ENCODE measurements at regions not wholly inside any gene's neighbourhood (a gene's known extent, or its start where the extent isn't known, plus 50 kb on each side); places are given as distances from the start of the nearest gene placed in this dataset.
A peak's percentile ranks its signal among the peaks of the same experiment; 100 is the strongest.

DNA sequence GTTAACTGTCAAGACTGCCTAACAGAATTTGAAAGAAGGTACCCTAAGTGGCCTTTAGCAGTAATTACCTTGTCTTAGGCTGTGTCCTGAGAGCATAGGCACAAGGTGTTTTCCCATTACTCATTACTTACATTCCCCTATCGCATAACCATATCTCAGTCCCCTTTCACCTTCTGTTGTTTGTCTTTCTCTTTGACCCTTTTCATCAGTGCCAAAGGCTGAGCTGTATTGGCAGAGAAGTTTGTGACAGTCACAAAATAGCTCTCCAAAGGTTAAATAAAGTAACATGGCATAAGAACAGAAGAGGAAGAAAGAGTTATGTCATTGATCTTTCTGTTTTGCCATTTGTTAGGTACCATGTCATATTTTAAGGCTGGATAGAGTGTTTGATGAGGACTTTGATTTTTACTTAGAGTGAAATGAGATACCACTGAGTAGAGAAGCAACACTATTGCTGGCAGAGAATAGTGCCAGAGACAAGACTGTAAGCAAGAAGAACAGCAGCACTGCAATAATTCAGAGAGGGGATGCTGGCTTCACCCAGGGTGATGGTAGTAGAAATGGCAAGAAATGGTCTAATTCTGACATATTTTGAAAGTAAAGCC is 497.8 kb downstream of the TTLL7 start:
- TF ChIP-seq POLR2AphosphoS5 (IDR thresholded peaks at IDR 0.05) (no peak), EP300 (IDR thresholded peaks at IDR 0.05) (no peak), POLR2A (IDR thresholded peaks at IDR 0.05) (no peak)
- TF ChIP-seq, protein P1, sequence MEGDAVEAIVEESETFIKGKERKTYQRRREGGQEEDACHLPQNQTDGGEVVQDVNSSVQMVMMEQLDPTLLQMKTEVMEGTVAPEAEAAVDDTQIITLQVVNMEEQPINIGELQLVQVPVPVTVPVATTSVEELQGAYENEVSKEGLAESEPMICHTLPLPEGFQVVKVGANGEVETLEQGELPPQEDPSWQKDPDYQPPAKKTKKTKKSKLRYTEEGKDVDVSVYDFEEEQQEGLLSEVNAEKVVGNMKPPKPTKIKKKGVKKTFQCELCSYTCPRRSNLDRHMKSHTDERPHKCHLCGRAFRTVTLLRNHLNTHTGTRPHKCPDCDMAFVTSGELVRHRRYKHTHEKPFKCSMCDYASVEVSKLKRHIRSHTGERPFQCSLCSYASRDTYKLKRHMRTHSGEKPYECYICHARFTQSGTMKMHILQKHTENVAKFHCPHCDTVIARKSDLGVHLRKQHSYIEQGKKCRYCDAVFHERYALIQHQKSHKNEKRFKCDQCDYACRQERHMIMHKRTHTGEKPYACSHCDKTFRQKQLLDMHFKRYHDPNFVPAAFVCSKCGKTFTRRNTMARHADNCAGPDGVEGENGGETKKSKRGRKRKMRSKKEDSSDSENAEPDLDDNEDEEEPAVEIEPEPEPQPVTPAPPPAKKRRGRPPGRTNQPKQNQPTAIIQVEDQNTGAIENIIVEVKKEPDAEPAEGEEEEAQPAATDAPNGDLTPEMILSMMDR (IDR thresholded peaks at IDR 0.05), result no peak
- Histone ChIP-seq H3K4me3 (no peak overlapping the region), H3K27ac (no peak overlapping the region), H3K27me3 (no peaks in the 10 kb centered on the region), H3K4me1 (no peaks in the 10 kb centered on the region), H3K36me3 (no peaks in the 10 kb centered on the region), H3K9me3 (no peaks in the 10 kb centered on the region)
- 52 to 53% methylated on average over 1 of the region's 1 CpG for WGBS, 2 donors
- DNase-seq (no peak), ATAC-seq (ENCODE audit: low FRiP score in 2 of 2) (no peak)

DNA sequence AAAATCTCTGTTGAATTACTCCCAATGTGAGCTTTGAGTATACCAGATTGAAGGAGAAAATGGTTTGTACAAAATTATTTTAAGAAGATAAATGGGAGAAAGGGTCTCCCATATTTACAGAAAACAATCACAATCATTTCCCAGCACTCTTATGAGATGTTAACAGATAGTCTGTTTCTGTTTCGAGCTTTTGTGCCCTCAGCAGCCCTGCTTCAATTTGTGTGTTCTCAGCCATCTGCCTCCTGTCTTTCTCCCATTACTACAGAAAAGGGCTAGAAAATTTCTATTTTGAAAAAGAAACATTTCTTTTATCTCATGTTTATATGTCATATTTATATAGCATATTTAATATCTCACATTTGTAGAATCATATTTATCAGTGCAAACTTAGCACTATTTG is 498.4 kb downstream of the TTLL7 start:
- H3K27ac ChIP-seq, result no peak overlapping the region
- H3K9me3 ChIP-seq, result no peaks in the 10 kb centered on the region
- no peaks in the 10 kb centered on the region for H3K27me3 ChIP-seq
- no peaks in the 10 kb centered on the region for H3K4me1 ChIP-seq
- no peak for DNase-seq
- WGBS, 2 donors, result 56 to 81% methylated on average over 1 of the region's 1 CpG
- no peak for TF ChIP-seq POLR2A (IDR thresholded peaks at IDR 0.05)
- TF ChIP-seq POLR2AphosphoS5 (IDR thresholded peaks at IDR 0.05), result no peak
- TF ChIP-seq, protein P1 (IDR thresholded peaks at IDR 0.05), result no peak
- no peak for TF ChIP-seq EP300 (IDR thresholded peaks at IDR 0.05)
- no peaks in the 10 kb centered on the region for H3K36me3 ChIP-seq
- no peak overlapping the region for H3K4me3 ChIP-seq
- no peak for ATAC-seq (ENCODE audit: low FRiP score in 2 of 2)

DNA sequence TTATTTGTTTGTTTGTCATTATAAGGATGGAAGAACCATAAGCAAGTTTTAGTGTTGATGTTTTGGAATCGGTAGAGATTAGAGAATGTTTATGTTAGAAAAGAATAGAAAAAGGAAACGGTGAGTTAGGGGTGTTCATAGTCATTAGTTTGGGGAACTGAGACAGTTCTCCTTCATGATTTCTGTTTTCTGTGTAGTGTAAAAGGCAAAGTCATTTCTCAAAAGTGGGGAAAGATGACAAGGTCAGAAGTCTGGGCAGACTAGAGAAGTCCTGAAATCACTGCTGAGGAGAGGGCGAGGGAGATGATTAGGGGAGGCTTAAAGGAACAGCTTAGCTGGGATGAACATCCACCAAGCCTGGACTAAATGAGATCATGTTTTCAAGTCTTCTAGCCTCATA is 498.9 kb downstream of the TTLL7 start:
- no peak for TF ChIP-seq POLR2AphosphoS5 (IDR thresholded peaks at IDR 0.05)
- TF ChIP-seq, protein P1 (IDR thresholded peaks at IDR 0.05), result no peak
- no peak for TF ChIP-seq EP300 (IDR thresholded peaks at IDR 0.05)
- no peak for TF ChIP-seq POLR2A (IDR thresholded peaks at IDR 0.05)
- H3K4me3 ChIP-seq, result no peak overlapping the region
- no peaks in the 10 kb centered on the region for H3K4me1 ChIP-seq
- ATAC-seq (ENCODE audit: low FRiP score in 2 of 2) (no peak), DNase-seq (no peak)
- no peak overlapping the region for H3K27ac ChIP-seq
- H3K27me3 ChIP-seq, result no peaks in the 10 kb centered on the region
- H3K36me3 ChIP-seq, result no peaks in the 10 kb centered on the region
- H3K9me3 ChIP-seq, result no peaks in the 10 kb centered on the region
- WGBS, 2 donors, result 63 to 69% methylated on average over 3 of the region's 3 CpGs

DNA sequence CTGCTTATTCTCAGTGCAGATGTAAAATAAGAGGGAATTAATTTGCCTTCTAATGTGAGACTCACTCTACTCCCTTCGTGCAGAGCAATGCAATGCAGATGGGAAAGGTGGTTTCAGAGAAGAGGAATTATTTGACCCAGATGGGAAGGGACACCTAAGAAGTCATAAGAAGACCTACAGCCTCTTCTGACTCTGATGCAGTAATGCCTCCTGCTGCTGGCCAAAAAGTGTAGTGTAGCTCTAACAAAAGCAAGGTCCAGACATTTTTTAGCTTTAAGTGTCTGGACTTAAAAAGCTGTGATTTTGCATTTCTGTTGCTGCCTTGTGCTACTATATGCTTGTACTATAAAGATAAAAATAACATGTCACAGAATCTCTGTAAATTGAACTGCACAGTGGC is 501.4 kb downstream of the TTLL7 start:
- ATAC-seq (ENCODE audit: low FRiP score in 2 of 2) (no peak), DNase-seq (no peak)
- no peaks in the 10 kb centered on the region for H3K9me3 ChIP-seq
- H3K4me1 ChIP-seq, result no peaks in the 10 kb centered on the region
- no peaks in the 10 kb centered on the region for H3K36me3 ChIP-seq
- H3K4me3 ChIP-seq, result no peak overlapping the region
- TF ChIP-seq, protein P1 (IDR thresholded peaks at IDR 0.05), result peak in 1 of 6 experiments; percentile 10
- no peak for TF ChIP-seq POLR2A (IDR thresholded peaks at IDR 0.05)
- H3K27me3 ChIP-seq, result no peaks in the 10 kb centered on the region
- H3K27ac ChIP-seq, result no peak overlapping the region
- WGBS, 2 donors, result 84 to 86% methylated on average over 1 of the region's 1 CpG

DNA sequence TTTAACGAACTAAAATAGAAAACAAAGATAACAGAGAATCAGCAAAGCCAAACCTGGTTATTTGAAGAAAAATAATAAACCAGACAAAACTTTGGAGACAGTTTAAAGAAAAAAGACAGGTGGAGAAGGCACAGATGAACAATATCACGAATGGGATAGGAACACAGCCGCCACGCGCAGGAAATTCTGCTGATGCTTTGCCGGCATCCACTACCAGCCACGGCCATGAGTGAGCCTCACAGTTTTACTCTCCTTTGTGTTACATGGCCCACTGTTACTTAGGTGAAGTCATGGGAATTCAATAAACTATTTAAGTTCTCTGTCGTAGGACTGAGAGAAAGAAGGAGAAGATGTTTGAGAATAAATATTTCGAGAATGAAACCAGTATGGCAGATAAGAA is 503.4 kb downstream of the TTLL7 start:
- Histone ChIP-seq H3K4me1 (no peaks in the 10 kb centered on the region), H3K27me3 (no peaks in the 10 kb centered on the region), H3K27ac (no peak overlapping the region), H3K9me3 (no peaks in the 10 kb centered on the region), H3K36me3 (no peaks in the 10 kb centered on the region), H3K4me3 (no peak overlapping the region)
- ATAC-seq (ENCODE audit: low FRiP score in 2 of 2) (no peak), DNase-seq (no peak)
- TF ChIP-seq POLR2AphosphoS5 (IDR thresholded peaks at IDR 0.05) (no peak), EP300 (IDR thresholded peaks at IDR 0.05) (no peak), POLR2A (IDR thresholded peaks at IDR 0.05) (no peak)
- TF ChIP-seq, protein P1 (IDR thresholded peaks at IDR 0.05), result no peak
- 94 to 95% methylated on average over 9 of the region's 9 CpGs for WGBS, 2 donors

Data from upper lobe of left lung (tissue), 6 donors.